Activated naive CD4-positive, alpha-beta T cell treated with anti-CD3 and anti-CD28 coated beads for 36 hours (primary cell): ENCODE measurements at regions not wholly inside any gene's neighbourhood (a gene's known extent, or its start where the extent isn't known, plus 50 kb on each side); places are given as distances from the start of the nearest gene placed in this dataset.

Experiments
- CTCF ChIA-PET: fragments of 350-600 bp; sonication (Branson Sonifier 250); formaldehyde crosslinking; loops from one replicate; lab custom pipeline; 2021; ENCODE audit warnings: antibody characterized with exemption; lab: Charles Lee
- DNase-seq: peaks from one replicate; pipeline ENCODE4 v3.0.0-alpha.2; 2020
- H3K27ac Mint-ChIP-seq: one replicate; pipeline ENCODE4 v1.8.0; 2021; ENCODE audit warnings: mild to moderate bottlenecking, mixed read lengths
- H3K27me3 Mint-ChIP-seq: one replicate; pipeline ENCODE4 v1.8.0; 2021; ENCODE audit warnings: low read depth, mixed read lengths
- H3K36me3 Mint-ChIP-seq: one replicate; pipeline ENCODE4 v1.8.0; 2021; ENCODE audit warnings: low read depth, mixed read lengths
- H3K4me1 Mint-ChIP-seq: one replicate; pipeline ENCODE4 v1.8.0; 2021; ENCODE audit warnings: low read depth, mixed read lengths
- H3K4me3 Mint-ChIP-seq: one replicate; pipeline ENCODE4 v1.8.0; 2021; ENCODE audit warnings: mild to moderate bottlenecking, moderate library complexity, mixed read lengths
- H3K9me3 Mint-ChIP-seq: one replicate; pipeline ENCODE4 v1.8.0; 2021; ENCODE audit warnings: mixed read lengths
- intact Hi-C: fragments of 100-400 bp; cut with micrococcal nuclease; formaldehyde crosslinking; loops from one replicate; pipeline ENCODE4 v1.15.1; 2023

- intact Hi-C loops = no loop called here
- Mint-ChIP-seq H3K9me3 (no peaks in the 10 kb centered on the region), H3K4me1 (no peaks in the 10 kb centered on the region), H3K4me3 (no peak overlapping the region), H3K27me3 (no peaks in the 10 kb centered on the region), H3K27ac (no peak overlapping the region), H3K36me3 (no peaks in the 10 kb centered on the region)
- CTCF ChIA-PET = no interaction called here
- no peak for DNase-seq
These were observed 569.9 kb downstream of the BUD13 start for GRCh38 chr11:116202922-116203321.

GRCh38 chr11:116200564-116200963 lies 572.2 kb downstream of the BUD13 start:
- Mint-ChIP-seq H3K9me3 (no peaks in the 10 kb centered on the region), H3K27ac (no peak overlapping the region), H3K4me3 (no peak overlapping the region), H3K27me3 (peaks cover 4% of the 10 kb centered on the region), H3K4me1 (no peaks in the 10 kb centered on the region), H3K36me3 (no peaks in the 10 kb centered on the region)
- CTCF ChIA-PET = interaction anchor here (0.5 kb wide), 1 partner anchor 663 kb away, joined by 3 read pairs; no protein-coding TSS in a partner anchor
- DNase-seq = no peak
- intact Hi-C loops = no loop called here

- H3K4me1 Mint-ChIP-seq = no peaks in the 10 kb centered on the region
These were observed 573.6 kb downstream of the BUD13 start for GRCh38 chr11:116199182-116199581.

GRCh38 chr11:116194156-116194904 lies 578.5 kb downstream of the BUD13 start:
- no peak overlapping the region for H3K4me3 Mint-ChIP-seq
- H3K4me1 Mint-ChIP-seq = no peaks in the 10 kb centered on the region
- CTCF ChIA-PET = interaction anchor here (0.6 kb wide), 1 partner anchor 1906 kb away, joined by 3 read pairs; no protein-coding TSS in a partner anchor
- DNase-seq = no peak
- peaks cover 35% of the 10 kb centered on the region for H3K27me3 Mint-ChIP-seq
- no peaks in the 10 kb centered on the region for H3K36me3 Mint-ChIP-seq
- H3K27ac Mint-ChIP-seq = no peak overlapping the region
- H3K9me3 Mint-ChIP-seq = no peaks in the 10 kb centered on the region
- intact Hi-C loops = no loop called here

More at GRCh38 chr11:116199182-116199581, 573.6 kb downstream of the BUD13 start:
- no peaks in the 10 kb centered on the region for H3K36me3 Mint-ChIP-seq
- no peak for DNase-seq
- H3K9me3 Mint-ChIP-seq = no peaks in the 10 kb centered on the region
- CTCF ChIA-PET = no interaction called here
- intact Hi-C loops = no loop called here
- no peak overlapping the region for H3K27ac Mint-ChIP-seq
- H3K4me3 Mint-ChIP-seq = no peak overlapping the region
- peaks cover 11% of the 10 kb centered on the region for H3K27me3 Mint-ChIP-seq

GRCh38 chr11:116193321-116194131 lies 579.3 kb downstream of the BUD13 start:
- peaks cover 35% of the 10 kb centered on the region for H3K27me3 Mint-ChIP-seq
- intact Hi-C loops = no loop called here
- CTCF ChIA-PET = interaction anchor here (0.6 kb wide), 1 partner anchor 1905 kb away, joined by 3 read pairs; no protein-coding TSS in a partner anchor

GRCh38 chr11:116192509-116193210 lies 580.1 kb downstream of the BUD13 start:
- Mint-ChIP-seq H3K4me3 (no peak overlapping the region), H3K36me3 (no peaks in the 10 kb centered on the region), H3K9me3 (no peaks in the 10 kb centered on the region), H3K27me3 (peaks cover 35% of the 10 kb centered on the region), H3K4me1 (no peaks in the 10 kb centered on the region), H3K27ac (no peak overlapping the region)
- CTCF ChIA-PET = no interaction called here
- intact Hi-C loops = no loop called here
- no peak for DNase-seq

More at GRCh38 chr11:116193321-116194131, 579.3 kb downstream of the BUD13 start:
- Mint-ChIP-seq H3K36me3 (no peaks in the 10 kb centered on the region), H3K9me3 (no peaks in the 10 kb centered on the region), H3K27ac (no peak overlapping the region), H3K4me1 (no peaks in the 10 kb centered on the region), H3K4me3 (no peak overlapping the region)
- no peak for DNase-seq

GRCh38 chr11:116190861-116191260 lies 581.9 kb downstream of the BUD13 start:
- Mint-ChIP-seq H3K4me3 (no peak overlapping the region), H3K27ac (no peak overlapping the region), H3K9me3 (no peaks in the 10 kb centered on the region), H3K36me3 (no peaks in the 10 kb centered on the region), H3K4me1 (no peaks in the 10 kb centered on the region), H3K27me3 (peaks cover 31% of the 10 kb centered on the region)
- CTCF ChIA-PET = no interaction called here
- DNase-seq = no peak
- intact Hi-C loops = no loop called here

GRCh38 chr11:116189408-116190170 lies 583.2 kb downstream of the BUD13 start:
- H3K4me1 Mint-ChIP-seq = no peaks in the 10 kb centered on the region
- CTCF ChIA-PET = no interaction called here
- no peak overlapping the region for H3K27ac Mint-ChIP-seq
- peaks cover 28% of the 10 kb centered on the region for H3K27me3 Mint-ChIP-seq
- intact Hi-C loops = no loop called here
- H3K36me3 Mint-ChIP-seq = no peaks in the 10 kb centered on the region
- no peaks in the 10 kb centered on the region for H3K9me3 Mint-ChIP-seq
- DNase-seq = no peak
- no peak overlapping the region for H3K4me3 Mint-ChIP-seq

GRCh38 chr11:116188350-116188749 lies 584.4 kb downstream of the BUD13 start:
- CTCF ChIA-PET = interaction anchor here (0.6 kb wide), 1 partner anchor 98 kb away, joined by 3 read pairs; no protein-coding TSS in a partner anchor
- intact Hi-C loops = no loop called here
- Mint-ChIP-seq H3K27me3 (peaks cover 18% of the 10 kb centered on the region), H3K36me3 (no peaks in the 10 kb centered on the region), H3K9me3 (no peaks in the 10 kb centered on the region), H3K4me1 (no peaks in the 10 kb centered on the region), H3K4me3 (no peak overlapping the region), H3K27ac (no peak overlapping the region)
- DNase-seq = no peak

- CTCF ChIA-PET = no interaction called here
- no peaks in the 10 kb centered on the region for H3K4me1 Mint-ChIP-seq
- H3K27me3 Mint-ChIP-seq = peaks cover 11% of the 10 kb centered on the region
- intact Hi-C loops = no loop called here
- H3K36me3 Mint-ChIP-seq = no peaks in the 10 kb centered on the region
- H3K4me3 Mint-ChIP-seq = no peak overlapping the region
- H3K27ac Mint-ChIP-seq = no peak overlapping the region
- no peaks in the 10 kb centered on the region for H3K9me3 Mint-ChIP-seq
- no peak for DNase-seq
These were observed 585.8 kb downstream of the BUD13 start for GRCh38 chr11:116187026-116187425.

- CTCF ChIA-PET = no interaction called here
- Mint-ChIP-seq H3K4me3 (no peak overlapping the region), H3K4me1 (no peaks in the 10 kb centered on the region), H3K27ac (no peak overlapping the region), H3K36me3 (no peaks in the 10 kb centered on the region), H3K9me3 (no peaks in the 10 kb centered on the region), H3K27me3 (peaks cover 6% of the 10 kb centered on the region)
- no peak for DNase-seq
- intact Hi-C loops = no loop called here
These were observed 587.2 kb downstream of the BUD13 start for GRCh38 chr11:116185551-116185950.

- H3K36me3 Mint-ChIP-seq = no peaks in the 10 kb centered on the region
- no peak overlapping the region for H3K4me3 Mint-ChIP-seq
- H3K9me3 Mint-ChIP-seq = no peaks in the 10 kb centered on the region
- H3K27ac Mint-ChIP-seq = no peak overlapping the region
- H3K4me1 Mint-ChIP-seq = no peaks in the 10 kb centered on the region
- CTCF ChIA-PET = no interaction called here
- intact Hi-C loops = no loop called here
- DNase-seq = no peak
- peaks cover 2% of the 10 kb centered on the region for H3K27me3 Mint-ChIP-seq
These were observed 588.0 kb downstream of the BUD13 start for GRCh38 chr11:116184763-116185162.
